K562 (cell line): ENCODE measurements at regions not wholly inside any gene's neighbourhood (a gene's known extent, or its start where the extent isn't known, plus 50 kb on each side); places are given as distances from the start of the nearest gene placed in this dataset.

ENCODE experiments used
- ATAC-seq: fragments of 200-7000 bp; cut with Tn5 transposase; 3 replicates; pipeline ENCODE4 v1.9.1; 2020; ENCODE audit warnings: moderate library complexity
- BruUV-seq: library from RNA; stranded (reverse); fragments of 400-500 nt; replicated peaks from 2 replicates; lab custom pipeline; 2021; lab: Mats Ljungman, UMichigan
- CTCF ChIA-PET: fragments of 300-600 bp; formaldehyde crosslinking; extraction: SDS; loops from one replicate; lab custom pipeline; 2021; ENCODE audit warnings: low intra/inter-chr PET ratio; lab: Yijun Ruan, JAX
- POLR2A ChIA-PET: fragments of 300-600, 350-650 bp; sonication (Branson Sonifier 250); formaldehyde crosslinking; extraction: SDS; loops from one replicate; lab custom pipeline; 2021; ENCODE audit warnings: antibody characterized with exemption, inconsistent platforms; lab: Yijun Ruan, JAX
- DNase-seq, 4 experiments: peaks; one replicate each; pipeline versions ENCODE4 v3.0.0 to v3.0.0-alpha.2; 2011 to 2018; ENCODE audit warnings: low spot score in 3 of 4, mixed read lengths in 3 of 4; ENCODE audit errors: extremely low read depth in 1 of 4
- FAIRE-seq: peaks from 2 replicates; lab custom pipeline; 2011; peaks lifted over from hg19 to GRCh38; lab: Jason Lieb, UNC
- H2AFZ ChIP-seq: 2 replicates; pipeline ENCODE4 v1.6.0; 2011; ENCODE audit warnings: low read depth, low read length, control low read depth, inconsistent platforms
- H3K27ac ChIP-seq: fragments of 200-600 bp; 3 replicates; pipeline ENCODE4 v1.8.0; 2011; ENCODE audit warnings: low read depth, mild to moderate bottlenecking, control low read depth, inconsistent platforms, low read length, moderate library complexity, mixed read lengths; ENCODE audit errors: extremely low read depth
- H3K27me3 ChIP-seq, 2 experiments: fragments of 300-600 bp in 1 of 2; 2 replicates in 1 of 2; 3 replicates in 1 of 2; pipeline versions ENCODE4 v1.6.0 to v1.8.0; 2011; ENCODE audit warnings: inconsistent platforms in 2 of 2, low read length in 2 of 2, mild to moderate bottlenecking in 1 of 2, mixed read lengths in 1 of 2, moderate library complexity in 1 of 2; ENCODE audit not compliant: control insufficient read depth in 2 of 2, insufficient read depth in 2 of 2
- H3K36me3 ChIP-seq: fragments of 300-600 bp; 3 replicates; pipeline ENCODE4 v1.8.0; 2011; ENCODE audit warnings: mild to moderate bottlenecking, low read length, inconsistent platforms; ENCODE audit not compliant: control insufficient read depth, insufficient read depth
- H3K4me1 ChIP-seq, 2 experiments: fragments of 200-600 bp in 1 of 2; replicated peaks in 1 of 2; 2 replicates in 1 of 2; 3 replicates in 1 of 2; pipeline versions ENCODE4 v1.5.1 to v1.8.0; 2011; ENCODE audit warnings: inconsistent platforms in 2 of 2, low read length in 2 of 2, mild to moderate bottlenecking in 1 of 2, mixed read lengths in 1 of 2, moderate library complexity in 1 of 2; ENCODE audit not compliant: control insufficient read depth in 2 of 2, insufficient read depth in 2 of 2
- H3K4me2 ChIP-seq: 2 replicates; pipeline ENCODE4 v1.6.1; 2011; ENCODE audit warnings: low read length, control low read depth, inconsistent platforms, mixed read lengths; ENCODE audit not compliant: insufficient read depth
- H3K4me3 ChIP-seq: fragments of 200-600 bp; sonication (generic), shearing (Covaris generic); 2 replicates; pipeline ENCODE4 v1.5.1; 2016; ENCODE audit warnings: control low read depth, inconsistent platforms
- H3K79me2 ChIP-seq: fragments of 200-600 bp; 3 replicates; pipeline ENCODE4 v1.8.0; 2011; ENCODE audit warnings: low read length, inconsistent platforms; ENCODE audit not compliant: control insufficient read depth, insufficient read depth
- H3K9ac ChIP-seq, 2 experiments: 2 replicates each; pipeline versions ENCODE4 v1.6.0 to v1.6.1; 2011; ENCODE audit warnings: low read depth in 2 of 2, low read length in 2 of 2, control low read depth in 1 of 2, inconsistent platforms in 1 of 2, mild to moderate bottlenecking in 1 of 2, mixed read lengths in 1 of 2; ENCODE audit not compliant: insufficient read depth in 1 of 2
- H3K9me1 ChIP-seq: one replicate; pipeline ENCODE4 v1.6.0; 2011; ENCODE audit warnings: inconsistent platforms, mild to moderate bottlenecking, low read length, moderate library complexity; ENCODE audit not compliant: control insufficient read depth, insufficient read depth
- H3K9me3 ChIP-seq: replicated peaks from 2 replicates; pipeline ENCODE4 v1.5.1; 2011; ENCODE audit warnings: low read depth, low read length, inconsistent platforms; ENCODE audit not compliant: control insufficient read depth, insufficient read depth
- H4K20me1 ChIP-seq: replicated peaks from 2 replicates; pipeline ENCODE4 v1.6.1; 2011; ENCODE audit warnings: low read length, inconsistent platforms, mixed read lengths; ENCODE audit not compliant: control insufficient read depth, insufficient read depth
- ARID3B ChIP-seq: fragments of 250-450 bp; sonication (Bioruptor Pico); IDR thresholded peaks from 2 replicates; pipeline ENCODE4 v1.4.0; 2020; ENCODE audit warnings: borderline replicate concordance
- BRD9 ChIP-seq: fragments of 450-650 bp; IDR thresholded peaks from 2 replicates; pipeline ENCODE4 v1.6.1; 2018; ENCODE audit warnings: low read depth; ENCODE audit not compliant: partially characterized antibody
- E2F8 ChIP-seq: fragments of 450-650 bp; IDR thresholded peaks from 2 replicates; pipeline ENCODE4 v1.7.1; 2018; ENCODE audit warnings: mild to moderate bottlenecking, low read depth; ENCODE audit not compliant: partially characterized antibody
- ELF4 ChIP-seq: fragments of 450-650 bp; formaldehyde crosslinking; IDR thresholded peaks from 2 replicates; pipeline ENCODE4 v1.4.0; 2022; ENCODE audit warnings: missing genetic modification characterization
- GTF2B ChIP-seq: IDR thresholded peaks from 2 replicates; pipeline ENCODE4 v1.6.1; 2011; ENCODE audit not compliant: insufficient read length; ENCODE audit errors: extremely low read depth
- KHSRP ChIP-seq: fragments of 450-650 bp; IDR thresholded peaks from 2 replicates; pipeline ENCODE4 v1.6.1; 2017
- L3MBTL2 ChIP-seq: fragments of 450-650 bp; IDR thresholded peaks from 2 replicates; pipeline ENCODE4 v1.6.1; 2016; ENCODE audit warnings: mild to moderate bottlenecking, moderate library complexity
- PTTG1 ChIP-seq: fragments of 450-650 bp; IDR thresholded peaks from 2 replicates; pipeline ENCODE4 v1.6.1; 2016; ENCODE audit warnings: low read depth, mild to moderate bottlenecking, missing genetic modification characterization, missing compliant biosample characterization
- RBFOX2 ChIP-seq: fragments of 200-400 bp; formaldehyde crosslinking; IDR thresholded peaks from 2 replicates; pipeline ENCODE4 v1.6.1; 2017; ENCODE audit warnings: low read depth, mild to moderate bottlenecking, low read length, moderate library complexity
- SREBF1 ChIP-seq: fragments of 150-350 bp; IDR thresholded peaks from 2 replicates; pipeline ENCODE4 v1.6.1; 2014; ENCODE audit warnings: antibody characterized with exemption, low read depth, low read length, borderline replicate concordance
- STAT5A ChIP-seq: IDR thresholded peaks from 2 replicates; pipeline ENCODE4 v1.6.1; 2012; ENCODE audit warnings: low read length, inconsistent platforms, borderline replicate concordance
- ZNF551 ChIP-seq: fragments of 250-450 bp; sonication (Bioruptor Pico); IDR thresholded peaks from 2 replicates; pipeline ENCODE4 v1.5.0; 2021; ENCODE audit warnings: mild to moderate bottlenecking, moderate library complexity
- WGBS: fragments of 100-300 bp; shearing (Covaris generic); methylation state at CpG from one replicate; pipeline ENCODE4 v1.1.6; 2016; ENCODE audit warnings: low coverage, mixed read lengths; ENCODE audit not compliant: insufficient coverage; ENCODE audit errors: missing lambda C conversion rate; 5-methylcytosine and 5-hydroxymethylcytosine counted together
- in situ Hi-C: fragments of 300-500 bp; cut with MboI; formaldehyde crosslinking; loops from 4 replicates; pipeline ENCODE4 v1.15.0; 2018; ENCODE audit warnings: inconsistent platforms, mixed read lengths
- intact Hi-C: fragments of 100-400 bp; cut with micrococcal nuclease; formaldehyde crosslinking; loops from 2 replicates; pipeline ENCODE4 v1.14.2; 2022

- TF ChIP-seq ARID3B (CRISPR knock-in tag) (no peak), ZNF551 (CRISPR knock-in tag) (no peak), KHSRP (no peak), BRD9 (no peak)
Measured at GRCh38 chr9:89882930-89883361, 278.1 kb downstream of the GADD45G start (continued).

- CTCF ChIA-PET: no interaction called here
- no peaks in the 10 kb centered on the region for H3K9me3 ChIP-seq
- H3K36me3 ChIP-seq: no peaks in the 10 kb centered on the region
- no peaks in the 10 kb centered on the region for H3K4me1 ChIP-seq
- no peak overlapping the region for H2AFZ ChIP-seq
- TF ChIP-seq ELF4 (CRISPR knock-in tag) (no peak), STAT5A (no peak), L3MBTL2 (no peak), PTTG1 (no peak), RBFOX2 (no peak), SREBF1 (no peak), GTF2B (no peak), E2F8 (no peak)
- no peak for ATAC-seq
- no peaks in the 10 kb centered on the region; the same call in 1 of the 2 replicates for H4K20me1 ChIP-seq
- POLR2A ChIA-PET: no interaction called here
- intact Hi-C loops: no loop called here
- DNase-seq: no peak
- no peaks in the 10 kb centered on the region for H3K9me1 ChIP-seq
- no TSS peak for BruUV-seq
- H3K79me2 ChIP-seq: no peaks in the 10 kb centered on the region
- H3K27me3 ChIP-seq: peaks cover 0 to 5% of the 10 kb centered on the region in 2 experiments; a peak in 2 of 5 replicates
- FAIRE-seq: no peak
- H3K4me2 ChIP-seq: no peak overlapping the region
- H3K4me3 ChIP-seq: no peak overlapping the region
- no peak overlapping the region for H3K9ac ChIP-seq
- H3K27ac ChIP-seq: no peak overlapping the region
- in situ Hi-C loops: no loop called here
- 2% methylated on average over 8 of the region's 12 CpGs for WGBS
Measured at GRCh38 chr9:89883401-89884341, 278.9 kb downstream of the GADD45G start.
